ENCODE measurements at regions not wholly inside any gene's neighbourhood (a gene's known extent, or its start where the extent isn't known, plus 50 kb on each side); places are given as distances from the start of the nearest gene placed in this dataset.

DNA sequence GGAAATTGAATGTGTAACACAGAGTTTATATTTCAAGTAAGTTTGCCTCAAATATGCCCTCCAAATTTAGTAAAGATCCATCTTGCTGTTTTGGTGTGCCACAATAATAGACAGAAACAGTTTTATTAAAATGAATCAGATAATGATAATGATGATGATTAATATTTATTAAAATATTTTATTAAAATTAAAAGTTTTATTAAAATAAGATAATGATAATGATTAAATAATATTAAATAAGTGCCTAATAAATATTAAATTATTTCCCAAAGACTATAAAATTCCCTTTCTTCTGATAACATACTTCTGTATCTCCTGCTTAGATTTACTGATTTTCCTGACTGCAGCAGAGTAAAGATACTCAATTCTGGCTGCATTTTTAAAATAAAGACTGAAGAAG is 134.5 kb downstream of the PRDM13 start:
- no peaks in the 10 kb centered on the region for H3K36me3 ChIP-seq
- H3K4me3 ChIP-seq = no peak overlapping the region
- TF ChIP-seq, protein P1, sequence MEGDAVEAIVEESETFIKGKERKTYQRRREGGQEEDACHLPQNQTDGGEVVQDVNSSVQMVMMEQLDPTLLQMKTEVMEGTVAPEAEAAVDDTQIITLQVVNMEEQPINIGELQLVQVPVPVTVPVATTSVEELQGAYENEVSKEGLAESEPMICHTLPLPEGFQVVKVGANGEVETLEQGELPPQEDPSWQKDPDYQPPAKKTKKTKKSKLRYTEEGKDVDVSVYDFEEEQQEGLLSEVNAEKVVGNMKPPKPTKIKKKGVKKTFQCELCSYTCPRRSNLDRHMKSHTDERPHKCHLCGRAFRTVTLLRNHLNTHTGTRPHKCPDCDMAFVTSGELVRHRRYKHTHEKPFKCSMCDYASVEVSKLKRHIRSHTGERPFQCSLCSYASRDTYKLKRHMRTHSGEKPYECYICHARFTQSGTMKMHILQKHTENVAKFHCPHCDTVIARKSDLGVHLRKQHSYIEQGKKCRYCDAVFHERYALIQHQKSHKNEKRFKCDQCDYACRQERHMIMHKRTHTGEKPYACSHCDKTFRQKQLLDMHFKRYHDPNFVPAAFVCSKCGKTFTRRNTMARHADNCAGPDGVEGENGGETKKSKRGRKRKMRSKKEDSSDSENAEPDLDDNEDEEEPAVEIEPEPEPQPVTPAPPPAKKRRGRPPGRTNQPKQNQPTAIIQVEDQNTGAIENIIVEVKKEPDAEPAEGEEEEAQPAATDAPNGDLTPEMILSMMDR (IDR thresholded peaks at IDR 0.05) = no peak
- TF ChIP-seq POLR2A (IDR thresholded peaks at IDR 0.05) = no peak
- no peak overlapping the region for H3K27ac ChIP-seq
- peaks cover 0 to 5% of the 10 kb centered on the region in 2 donors for H3K27me3 ChIP-seq
- H3K4me1 ChIP-seq = no peaks in the 10 kb centered on the region
- no peaks in the 10 kb centered on the region for H3K9me3 ChIP-seq
- ATAC-seq (no peak), DNase-seq (no peak)
- intact Hi-C loops (cut with DNase I) = loop anchor here in 1 of 2 donors (10.0 kb wide), 1 partner anchor 266 kb away; no protein-coding TSS in a partner anchor

DNA sequence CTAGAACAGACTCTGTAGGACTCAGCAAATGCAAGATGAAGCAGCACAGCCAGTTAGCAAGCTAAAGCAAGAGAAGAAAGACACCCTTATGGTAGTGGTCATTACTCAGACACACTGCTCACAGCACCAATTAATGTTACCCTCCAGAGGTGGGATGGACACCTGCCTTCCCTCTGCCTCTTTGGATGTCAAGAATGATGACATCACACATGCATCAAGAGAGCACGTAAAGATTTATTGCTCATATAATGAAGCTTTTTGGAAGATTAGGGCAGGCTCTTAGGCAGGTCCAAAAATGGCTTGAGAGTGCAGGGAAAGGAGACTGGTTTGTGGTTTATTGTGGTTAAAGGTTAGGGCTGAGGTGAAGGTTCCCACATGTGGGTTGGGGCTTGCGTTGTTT is 137.0 kb downstream of the PRDM13 start:
- Histone ChIP-seq H3K27ac (no peak overlapping the region), H3K4me3 (no peak overlapping the region), H3K9me3 (no peaks in the 10 kb centered on the region), H3K4me1 (no peaks in the 10 kb centered on the region), H3K36me3 (no peaks in the 10 kb centered on the region), H3K27me3 (no peaks in the 10 kb centered on the region)
- intact Hi-C loops (cut with DNase I) = loop anchor here in 1 of 2 donors (10.0 kb wide), 1 partner anchor 269 kb away; no protein-coding TSS in a partner anchor
- ATAC-seq (no peak), DNase-seq (no peak)
- 57% methylated on average over 2 of the region's 2 CpGs for WGBS (ENCODE audit: insufficient coverage, low coverage, low lambda C conversion rate, missing lambda C conversion rate)
- TF ChIP-seq, protein P1 (IDR thresholded peaks at IDR 0.05) = no peak
- no peak for TF ChIP-seq POLR2A (IDR thresholded peaks at IDR 0.05)

DNA sequence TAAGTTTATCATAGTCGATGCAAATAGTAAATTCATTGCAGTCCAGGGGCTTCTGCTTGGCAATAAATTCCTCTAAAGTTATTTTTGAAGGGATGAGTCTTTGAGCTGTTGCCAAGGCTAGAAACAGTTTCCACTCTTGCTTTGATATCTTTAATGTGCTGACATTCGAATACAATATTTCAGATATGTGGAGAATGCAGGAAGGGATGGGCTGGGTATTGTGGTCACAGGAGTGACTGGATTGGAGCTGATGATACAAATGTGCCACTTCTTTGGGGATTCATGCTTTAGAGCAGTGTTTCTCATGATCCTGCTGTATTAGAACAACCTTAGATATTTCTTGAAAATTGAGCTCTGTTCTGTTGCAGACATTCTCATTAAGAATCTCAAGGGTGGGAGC is 139.0 kb downstream of the PRDM13 start:
- WGBS (ENCODE audit: insufficient coverage, low coverage, low lambda C conversion rate, missing lambda C conversion rate) = 21% methylated on average over 2 of the region's 2 CpGs
- H3K36me3 ChIP-seq = no peaks in the 10 kb centered on the region
- ATAC-seq (no peak), DNase-seq (no peak)
- no peaks in the 10 kb centered on the region for H3K27me3 ChIP-seq
- TF ChIP-seq POLR2A (IDR thresholded peaks at IDR 0.05) = no peak
- TF ChIP-seq, protein P1 (IDR thresholded peaks at IDR 0.05) = no peak
- H3K4me1 ChIP-seq = no peaks in the 10 kb centered on the region
- H3K4me3 ChIP-seq = no peak overlapping the region
- H3K9me3 ChIP-seq = no peaks in the 10 kb centered on the region
- intact Hi-C loops (cut with DNase I) = loop anchor here in 1 of 2 donors (10.0 kb wide), 1 partner anchor 271 kb away; no protein-coding TSS in a partner anchor
- H3K27ac ChIP-seq = no peak overlapping the region

DNA sequence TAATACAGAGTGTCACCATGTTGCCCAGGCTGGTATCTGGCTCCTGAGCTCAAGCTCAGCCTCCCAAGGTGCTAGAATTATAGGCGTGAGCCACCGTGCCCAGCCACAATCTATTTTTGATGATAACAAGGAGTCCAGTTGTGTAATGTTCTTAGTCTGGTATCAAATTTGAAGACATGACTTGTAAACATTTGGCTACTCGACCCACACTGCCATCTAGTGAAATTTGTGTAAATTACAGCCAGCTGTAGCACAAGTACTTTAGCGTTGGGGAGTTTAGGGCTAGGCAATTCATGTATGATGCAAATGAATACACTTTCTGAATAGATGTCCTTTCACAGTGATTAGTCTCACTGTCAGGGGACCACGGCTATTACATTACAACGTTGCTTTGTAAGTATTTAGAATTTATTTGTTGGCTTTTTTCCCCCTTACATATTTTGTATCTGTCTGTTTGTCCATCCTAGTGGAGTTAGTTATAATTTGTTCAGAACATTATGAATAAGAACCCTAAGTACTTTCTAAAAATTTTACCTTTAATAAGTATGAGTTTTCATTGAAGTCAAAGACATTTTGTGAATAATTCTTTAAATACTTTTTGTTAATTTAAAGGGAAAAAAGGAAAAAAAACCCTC is 139.7 kb downstream of the PRDM13 start:
- Histone ChIP-seq H3K27me3 (peaks cover 0 to 4% of the 10 kb centered on the region in 2 donors), H3K36me3 (no peaks in the 10 kb centered on the region), H3K4me3 (no peak overlapping the region), H3K4me1 (no peaks in the 10 kb centered on the region), H3K9me3 (no peaks in the 10 kb centered on the region), H3K27ac (no peak overlapping the region)
- TF ChIP-seq POLR2A (IDR thresholded peaks at IDR 0.05) = no peak
- TF ChIP-seq, protein P1 (IDR thresholded peaks at IDR 0.05) = peak; percentile 78 to 86 (median 82)
- DNase-seq (peak in 1 of 3 donors; percentile 51), ATAC-seq (peak; percentile 91 to 96 (median 94))
- 0% methylated on average over 6 of the region's 6 CpGs for WGBS (ENCODE audit: insufficient coverage, low coverage, low lambda C conversion rate, missing lambda C conversion rate)
- intact Hi-C loops (cut with DNase I) = loop anchor here in 1 of 2 donors (10.0 kb wide), 1 partner anchor 272 kb away; no protein-coding TSS in a partner anchor

Data from right lobe of liver (tissue), 6 donors.